ENCODE measurements at regions not wholly inside any gene's neighbourhood (a gene's known extent, or its start where the extent isn't known, plus 50 kb on each side); places are given as distances from the start of the nearest gene placed in this dataset.

DNA sequence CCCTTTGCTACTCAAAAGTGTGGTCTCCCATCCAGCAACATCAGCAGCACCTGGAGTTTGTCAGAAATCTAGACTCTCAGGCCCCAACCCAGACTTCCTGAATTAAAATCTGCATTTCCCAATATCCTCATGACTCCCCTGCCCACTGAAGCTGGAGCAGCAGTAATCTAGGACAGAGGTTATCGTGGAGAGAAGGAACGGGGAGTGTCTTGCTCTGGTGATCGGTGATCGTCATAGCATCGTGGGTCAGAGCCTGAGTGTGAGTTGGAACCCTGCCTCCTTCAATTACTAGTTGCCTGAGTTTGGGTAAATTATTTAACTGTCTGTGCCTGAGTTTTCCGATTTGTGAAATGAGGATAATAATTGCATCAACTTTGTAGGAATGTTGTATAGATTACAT, 217.3 kb upstream of the ATP5MC3 start:
- 13% methylated on average over 6 of the region's 6 CpGs for WGBS (ENCODE audit: missing lambda C conversion rate)
- TF ChIP-seq MYC (IDR thresholded peaks at IDR 0.05; ENCODE audit: borderline replicate concordance, low read length): no peak
- no peak for TF ChIP-seq RARB (CRISPR knock-in tag; IDR thresholded peaks at IDR 0.05)
- no peak for TF ChIP-seq POLR2A (IDR thresholded peaks at IDR 0.05; ENCODE audit: low read length)
- no peak for TF ChIP-seq NR3C1 (IDR thresholded peaks at IDR 0.05)
- TF ChIP-seq SMC3 (IDR thresholded peaks at IDR 0.05): no peak
- no peak for TF ChIP-seq FOSB (CRISPR knock-in tag; IDR thresholded peaks at IDR 0.05)
- no peak for TF ChIP-seq TP53 (CRISPR knock-in tag; IDR thresholded peaks at IDR 0.05)
- TF ChIP-seq, protein P1, sequence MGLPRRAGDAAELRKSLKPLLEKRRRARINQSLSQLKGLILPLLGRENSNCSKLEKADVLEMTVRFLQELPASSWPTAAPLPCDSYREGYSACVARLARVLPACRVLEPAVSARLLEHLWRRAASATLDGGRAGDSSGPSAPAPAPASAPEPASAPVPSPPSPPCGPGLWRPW (IDR thresholded peaks at IDR 0.05): no peak
- TF ChIP-seq, protein P2, sequence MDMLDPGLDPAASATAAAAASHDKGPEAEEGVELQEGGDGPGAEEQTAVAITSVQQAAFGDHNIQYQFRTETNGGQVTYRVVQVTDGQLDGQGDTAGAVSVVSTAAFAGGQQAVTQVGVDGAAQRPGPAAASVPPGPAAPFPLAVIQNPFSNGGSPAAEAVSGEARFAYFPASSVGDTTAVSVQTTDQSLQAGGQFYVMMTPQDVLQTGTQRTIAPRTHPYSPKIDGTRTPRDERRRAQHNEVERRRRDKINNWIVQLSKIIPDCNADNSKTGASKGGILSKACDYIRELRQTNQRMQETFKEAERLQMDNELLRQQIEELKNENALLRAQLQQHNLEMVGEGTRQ (IDR thresholded peaks at IDR 0.05): no peak
- TF ChIP-seq HOXB13 (CRISPR knock-in tag; IDR thresholded peaks at IDR 0.05; ENCODE audit: low read depth): no peak
- no peak for TF ChIP-seq CHD2 (IDR thresholded peaks at IDR 0.05; ENCODE audit: low read length, partially characterized antibody)
- no peak overlapping the region for H3K4me2 ChIP-seq
- DNase-seq (ENCODE audit: low read depth in 1 of 2, low spot score in 1 of 2) (no peak), FAIRE-seq (no peak), ATAC-seq (no peak)
- no peak overlapping the region for H3K27ac ChIP-seq
- no peaks in the 10 kb centered on the region for H3K9me3 ChIP-seq
- CTCF ChIA-PET: no interaction called here
- H3K4me1 ChIP-seq: no peaks in the 10 kb centered on the region
- no peak overlapping the region for H3K4me3 ChIP-seq
- POLR2A ChIA-PET: no interaction called here

DNA sequence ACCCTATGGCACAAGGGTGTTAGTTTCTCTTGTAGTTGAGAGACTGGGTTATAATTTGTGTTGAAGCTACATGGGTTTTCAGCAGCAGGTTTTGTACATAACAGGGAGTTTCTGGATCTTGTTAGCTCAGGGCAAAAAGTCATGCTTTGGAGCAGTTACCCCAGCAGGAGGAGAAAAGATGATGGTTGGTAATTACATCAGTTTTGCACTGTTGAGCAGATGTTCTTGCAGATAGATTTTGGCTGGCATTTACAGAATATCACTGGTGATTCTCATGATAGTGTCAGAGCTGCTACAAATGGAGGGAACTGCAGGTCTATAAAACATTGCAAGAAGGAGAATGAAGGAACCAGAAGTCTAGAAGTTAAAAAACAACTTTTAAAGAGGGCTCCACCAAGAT, 215.2 kb upstream of the ATP5MC3 start:
- ChIA-PET POLR2A (no interaction called here), CTCF (no interaction called here)
- no peak for TF ChIP-seq NR3C1 (IDR thresholded peaks at IDR 0.05)
- TF ChIP-seq PHF8 (IDR thresholded peaks at IDR 0.05; ENCODE audit: borderline replicate concordance, low read depth): no peak
- DNase-seq (ENCODE audit: low read depth in 1 of 2, low spot score in 1 of 2): no peak
- Histone ChIP-seq H3K9me3 (no peaks in the 10 kb centered on the region), H3K27ac (no peak overlapping the region), H3K4me1 (no peaks in the 10 kb centered on the region), H3K4me3 (no peak overlapping the region), H3K4me2 (no peak overlapping the region)
- FAIRE-seq: no peak
- no peak for ATAC-seq

DNA sequence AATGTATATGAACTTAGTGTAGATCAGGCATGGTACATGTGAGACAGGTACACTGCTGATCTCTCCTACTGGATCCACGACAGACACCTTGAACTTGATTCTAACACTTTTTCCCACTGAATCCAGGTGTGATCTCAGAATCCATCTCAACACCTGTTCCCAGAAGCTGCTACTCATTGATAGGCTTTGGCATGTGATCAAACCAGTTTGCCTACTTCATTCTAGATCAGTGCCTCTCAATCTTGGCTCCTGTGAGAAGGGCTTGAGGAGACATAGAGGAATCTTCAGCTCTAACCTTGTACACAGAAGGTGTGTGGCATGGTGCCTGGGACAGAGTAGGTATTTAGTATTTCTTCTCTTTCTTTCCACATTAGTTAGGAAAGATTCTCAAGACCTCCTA, 212.3 kb upstream of the ATP5MC3 start:
- Histone ChIP-seq H3K27ac (no peak overlapping the region), H3K9me3 (no peaks in the 10 kb centered on the region), H3K4me1 (no peaks in the 10 kb centered on the region), H3K4me2 (no peak overlapping the region), H3K4me3 (no peak overlapping the region)
- no peak for ATAC-seq
- no peak for TF ChIP-seq POLR2AphosphoS2 (conservative IDR thresholded peaks at IDR 0.05; ENCODE audit: low read length)
- TF ChIP-seq, protein P3, sequence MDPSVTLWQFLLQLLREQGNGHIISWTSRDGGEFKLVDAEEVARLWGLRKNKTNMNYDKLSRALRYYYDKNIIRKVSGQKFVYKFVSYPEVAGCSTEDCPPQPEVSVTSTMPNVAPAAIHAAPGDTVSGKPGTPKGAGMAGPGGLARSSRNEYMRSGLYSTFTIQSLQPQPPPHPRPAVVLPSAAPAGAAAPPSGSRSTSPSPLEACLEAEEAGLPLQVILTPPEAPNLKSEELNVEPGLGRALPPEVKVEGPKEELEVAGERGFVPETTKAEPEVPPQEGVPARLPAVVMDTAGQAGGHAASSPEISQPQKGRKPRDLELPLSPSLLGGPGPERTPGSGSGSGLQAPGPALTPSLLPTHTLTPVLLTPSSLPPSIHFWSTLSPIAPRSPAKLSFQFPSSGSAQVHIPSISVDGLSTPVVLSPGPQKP (IDR thresholded peaks at IDR 0.05; ENCODE audit: low read depth, low read length): no peak
- CTCF ChIA-PET: interaction anchor here (0.6 kb wide), 1 partner anchor 420 kb away, joined by 3 read pairs; no protein-coding TSS in a partner anchor
- FAIRE-seq: no peak
- DNase-seq (ENCODE audit: low read depth in 1 of 2, low spot score in 1 of 2): no peak
- WGBS (ENCODE audit: missing lambda C conversion rate): 0% methylated on average over 1 of the region's 1 CpG
- POLR2A ChIA-PET: no interaction called here

DNA sequence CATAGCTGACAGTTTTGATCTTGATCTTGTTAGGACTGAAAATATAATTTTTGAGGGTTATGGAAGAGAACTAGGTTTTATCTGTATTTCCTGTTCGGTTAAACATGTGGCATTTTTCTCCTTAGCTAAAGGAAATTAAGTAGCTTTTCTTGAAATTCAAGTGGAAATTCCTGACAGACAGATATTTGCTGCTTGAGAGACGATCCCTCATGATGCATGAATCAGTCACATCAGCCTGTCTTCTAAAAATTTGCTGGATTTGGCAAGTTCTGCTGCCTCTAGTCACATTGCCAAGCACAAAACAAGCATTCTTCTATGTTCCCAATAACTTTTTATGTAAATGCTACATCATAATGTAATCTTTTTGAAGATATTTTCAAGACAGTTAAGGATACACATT, 201.8 kb upstream of the ATP5MC3 start:
- 3% methylated on average over 2 of the region's 2 CpGs for WGBS (ENCODE audit: missing lambda C conversion rate)
- Histone ChIP-seq H3K9me3 (peaks cover 8% of the 10 kb centered on the region; the same call in 1 of the 3 replicates), H3K4me2 (no peak overlapping the region), H3K27ac (no peak overlapping the region), H3K4me3 (no peak overlapping the region), H3K4me1 (no peaks in the 10 kb centered on the region)
- ChIA-PET POLR2A (no interaction called here), CTCF (interaction anchor here (1.1 kb wide), 1 partner anchor 1765 kb away, joined by 3 read pairs; no protein-coding TSS in a partner anchor)
- no peak for ATAC-seq
- no peak for FAIRE-seq
- no peak for TF ChIP-seq RAD21 (conservative IDR thresholded peaks at IDR 0.05 in 1 of 2, IDR thresholded peaks at IDR 0.05 in 1 of 2)
- TF ChIP-seq FOSB (CRISPR knock-in tag; IDR thresholded peaks at IDR 0.05): no peak
- TF ChIP-seq EHMT2 (IDR thresholded peaks at IDR 0.05; ENCODE audit: low read depth): no peak
- TF ChIP-seq HOXB5 (CRISPR knock-in tag; IDR thresholded peaks at IDR 0.05): no peak
- TF ChIP-seq HOXB13 (CRISPR knock-in tag; IDR thresholded peaks at IDR 0.05; ENCODE audit: low read depth): no peak
- TF ChIP-seq SREBF2 (IDR thresholded peaks at IDR 0.05): no peak
- no peak for TF ChIP-seq RFX5 (IDR thresholded peaks at IDR 0.05)
- no peak for TF ChIP-seq ZC3H11A (IDR thresholded peaks at IDR 0.05)
- no peak for DNase-seq (ENCODE audit: low read depth in 1 of 2, low spot score in 1 of 2)
